A549 (cell line): ENCODE measurements at regions not wholly inside any gene's neighbourhood (a gene's known extent, or its start where the extent isn't known, plus 50 kb on each side); places are given as distances from the start of the nearest gene placed in this dataset.

Experiments
- EHF ChIP-seq: fragments of 250-450 bp; sonication (Bioruptor Pico); IDR thresholded peaks from 2 replicates; pipeline ENCODE4 v1.5.0; 2020; ENCODE audit warnings: mild to moderate bottlenecking
- EHMT2 ChIP-seq: fragments of 200-600 bp; sonication (generic); IDR thresholded peaks from 2 replicates; pipeline ENCODE4 v1.6.1; 2016; ENCODE audit warnings: antibody characterized with exemption, low read depth, mild to moderate bottlenecking, moderate library complexity
- HDAC2 ChIP-seq: fragments of 200-600 bp; sonication (generic); IDR thresholded peaks from 2 replicates; pipeline ENCODE4 v1.6.1; 2016
- MAFK ChIP-seq: fragments of 450-650 bp; IDR thresholded peaks from 2 replicates; pipeline ENCODE4 v1.6.1; 2014; ENCODE audit not compliant: partially characterized antibody
- MAZ ChIP-seq: fragments of 150-350 bp; IDR thresholded peaks from 2 replicates; pipeline ENCODE4 v1.6.1; 2014; ENCODE audit warnings: antibody characterized with exemption, low read depth, low read length, borderline replicate concordance
- MYC ChIP-seq: IDR thresholded peaks from 2 replicates; pipeline ENCODE4 v1.6.1; 2012; ENCODE audit warnings: mild to moderate bottlenecking, inconsistent platforms, low read length, improper control_type of control experiment, borderline replicate concordance
- POLR2A ChIP-seq: IDR thresholded peaks from 2 replicates; pipeline ENCODE4 v1.6.1; 2012; ENCODE audit warnings: mild to moderate bottlenecking, low read length
- POLR2AphosphoS2 ChIP-seq: conservative IDR thresholded peaks from 2 replicates; pipeline ENCODE4 v1.6.1; 2012; ENCODE audit warnings: low read length, improper control_type of control experiment, inconsistent platforms
- RFX5 ChIP-seq: fragments of 450-650 bp; IDR thresholded peaks from 2 replicates; pipeline ENCODE4 v1.7.1; 2014; ENCODE audit warnings: antibody characterized with exemption, mild to moderate bottlenecking, moderate library complexity
- TFCP2L1 ChIP-seq: fragments of 250-450 bp; sonication (Bioruptor Pico); IDR thresholded peaks from 2 replicates; pipeline ENCODE4 v1.5.0; 2021; ENCODE audit warnings: mild to moderate bottlenecking
- ZNF302 ChIP-seq: fragments of 250-450 bp; sonication (Bioruptor Pico); IDR thresholded peaks from 2 replicates; pipeline ENCODE4 v1.9.0; 2021; ENCODE audit warnings: inconsistent platforms, mild to moderate bottlenecking, moderate library complexity
- TF ChIP-seq, protein P1 (sequence below): fragments of >200 bp; sonication (Bioruptor Twin); formaldehyde crosslinking; IDR thresholded peaks from 3 replicates; pipeline ENCODE4 v1.6.1; 2016
- TF ChIP-seq, protein P2 (sequence below): fragments of 200-600 bp; sonication (generic); IDR thresholded peaks from 2 replicates; pipeline ENCODE4 v1.6.1; 2016; ENCODE audit warnings: antibody characterized with exemption, mild to moderate bottlenecking, moderate library complexity
- TF ChIP-seq, protein P3 (sequence below): fragments of >200 bp; sonication (Bioruptor Twin); formaldehyde crosslinking; IDR thresholded peaks from 3 replicates; pipeline ENCODE4 v1.5.1; 2016

DNA sequence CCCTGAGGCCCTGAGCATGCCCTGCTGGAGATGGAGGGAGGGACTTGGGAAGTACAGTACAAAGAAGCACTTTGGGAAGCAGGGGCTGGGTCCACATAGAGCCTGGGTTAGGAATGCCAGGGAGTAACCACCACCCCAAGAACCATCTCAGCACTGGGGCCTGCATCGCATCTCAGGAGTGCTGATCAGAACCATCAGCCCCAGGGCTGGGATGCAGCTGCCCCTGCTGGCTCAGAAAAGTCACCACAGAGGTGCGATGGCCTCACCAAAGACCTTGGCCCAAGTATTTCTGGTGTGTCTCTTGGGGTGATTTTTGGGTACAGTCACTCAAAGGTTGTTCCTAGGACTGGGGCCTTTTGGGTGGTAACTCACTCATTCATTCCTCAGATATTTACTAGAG lies 236.8 kb upstream of the MVB12B start:
- TF ChIP-seq POLR2A = no peak
- TF ChIP-seq, protein P1, sequence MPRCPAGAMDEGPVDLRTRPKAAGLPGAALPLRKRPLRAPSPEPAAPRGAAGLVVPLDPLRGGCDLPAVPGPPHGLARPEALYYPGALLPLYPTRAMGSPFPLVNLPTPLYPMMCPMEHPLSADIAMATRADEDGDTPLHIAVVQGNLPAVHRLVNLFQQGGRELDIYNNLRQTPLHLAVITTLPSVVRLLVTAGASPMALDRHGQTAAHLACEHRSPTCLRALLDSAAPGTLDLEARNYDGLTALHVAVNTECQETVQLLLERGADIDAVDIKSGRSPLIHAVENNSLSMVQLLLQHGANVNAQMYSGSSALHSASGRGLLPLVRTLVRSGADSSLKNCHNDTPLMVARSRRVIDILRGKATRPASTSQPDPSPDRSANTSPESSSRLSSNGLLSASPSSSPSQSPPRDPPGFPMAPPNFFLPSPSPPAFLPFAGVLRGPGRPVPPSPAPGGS = no peak
- TF ChIP-seq EHMT2 = no peak
- TF ChIP-seq TFCP2L1 (CRISPR knock-in tag) = no peak
- TF ChIP-seq, protein P2, sequence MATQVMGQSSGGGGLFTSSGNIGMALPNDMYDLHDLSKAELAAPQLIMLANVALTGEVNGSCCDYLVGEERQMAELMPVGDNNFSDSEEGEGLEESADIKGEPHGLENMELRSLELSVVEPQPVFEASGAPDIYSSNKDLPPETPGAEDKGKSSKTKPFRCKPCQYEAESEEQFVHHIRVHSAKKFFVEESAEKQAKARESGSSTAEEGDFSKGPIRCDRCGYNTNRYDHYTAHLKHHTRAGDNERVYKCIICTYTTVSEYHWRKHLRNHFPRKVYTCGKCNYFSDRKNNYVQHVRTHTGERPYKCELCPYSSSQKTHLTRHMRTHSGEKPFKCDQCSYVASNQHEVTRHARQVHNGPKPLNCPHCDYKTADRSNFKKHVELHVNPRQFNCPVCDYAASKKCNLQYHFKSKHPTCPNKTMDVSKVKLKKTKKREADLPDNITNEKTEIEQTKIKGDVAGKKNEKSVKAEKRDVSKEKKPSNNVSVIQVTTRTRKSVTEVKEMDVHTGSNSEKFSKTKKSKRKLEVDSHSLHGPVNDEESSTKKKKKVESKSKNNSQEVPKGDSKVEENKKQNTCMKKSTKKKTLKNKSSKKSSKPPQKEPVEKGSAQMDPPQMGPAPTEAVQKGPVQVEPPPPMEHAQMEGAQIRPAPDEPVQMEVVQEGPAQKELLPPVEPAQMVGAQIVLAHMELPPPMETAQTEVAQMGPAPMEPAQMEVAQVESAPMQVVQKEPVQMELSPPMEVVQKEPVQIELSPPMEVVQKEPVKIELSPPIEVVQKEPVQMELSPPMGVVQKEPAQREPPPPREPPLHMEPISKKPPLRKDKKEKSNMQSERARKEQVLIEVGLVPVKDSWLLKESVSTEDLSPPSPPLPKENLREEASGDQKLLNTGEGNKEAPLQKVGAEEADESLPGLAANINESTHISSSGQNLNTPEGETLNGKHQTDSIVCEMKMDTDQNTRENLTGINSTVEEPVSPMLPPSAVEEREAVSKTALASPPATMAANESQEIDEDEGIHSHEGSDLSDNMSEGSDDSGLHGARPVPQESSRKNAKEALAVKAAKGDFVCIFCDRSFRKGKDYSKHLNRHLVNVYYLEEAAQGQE = no peak
- TF ChIP-seq, protein P3, sequence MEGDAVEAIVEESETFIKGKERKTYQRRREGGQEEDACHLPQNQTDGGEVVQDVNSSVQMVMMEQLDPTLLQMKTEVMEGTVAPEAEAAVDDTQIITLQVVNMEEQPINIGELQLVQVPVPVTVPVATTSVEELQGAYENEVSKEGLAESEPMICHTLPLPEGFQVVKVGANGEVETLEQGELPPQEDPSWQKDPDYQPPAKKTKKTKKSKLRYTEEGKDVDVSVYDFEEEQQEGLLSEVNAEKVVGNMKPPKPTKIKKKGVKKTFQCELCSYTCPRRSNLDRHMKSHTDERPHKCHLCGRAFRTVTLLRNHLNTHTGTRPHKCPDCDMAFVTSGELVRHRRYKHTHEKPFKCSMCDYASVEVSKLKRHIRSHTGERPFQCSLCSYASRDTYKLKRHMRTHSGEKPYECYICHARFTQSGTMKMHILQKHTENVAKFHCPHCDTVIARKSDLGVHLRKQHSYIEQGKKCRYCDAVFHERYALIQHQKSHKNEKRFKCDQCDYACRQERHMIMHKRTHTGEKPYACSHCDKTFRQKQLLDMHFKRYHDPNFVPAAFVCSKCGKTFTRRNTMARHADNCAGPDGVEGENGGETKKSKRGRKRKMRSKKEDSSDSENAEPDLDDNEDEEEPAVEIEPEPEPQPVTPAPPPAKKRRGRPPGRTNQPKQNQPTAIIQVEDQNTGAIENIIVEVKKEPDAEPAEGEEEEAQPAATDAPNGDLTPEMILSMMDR = no peak
- TF ChIP-seq MAZ = no peak
- TF ChIP-seq POLR2AphosphoS2 = no peak
- no peak for TF ChIP-seq RFX5
- TF ChIP-seq MYC = no peak
- TF ChIP-seq EHF (CRISPR knock-in tag) = no peak
- no peak for TF ChIP-seq HDAC2
- TF ChIP-seq ZNF302 (CRISPR knock-in tag) = no peak
- TF ChIP-seq MAFK = no peak
